AG04450 (cell line): ENCODE measurements at regions not wholly inside any gene's neighbourhood (a gene's known extent, or its start where the extent isn't known, plus 50 kb on each side); places are given as distances from the start of the nearest gene placed in this dataset.

Experiments used
- CTCF ChIA-PET: fragments of 300-600, 350-600 bp; formaldehyde crosslinking; extraction: SDS; loops from one replicate; lab custom pipeline; 2022; ENCODE audit warnings: antibody characterized with exemption, inconsistent platforms; lab: Charles Lee
- POLR2A ChIA-PET: fragments of 350-600 bp; formaldehyde crosslinking; extraction: SDS; loops from one replicate; lab custom pipeline; 2021; ENCODE audit warnings: antibody characterized with exemption, inconsistent platforms; lab: Yijun Ruan, JAX
- DNase-seq: peaks from one replicate; pipeline ENCODE4 v3.0.0-alpha.2; 2011; ENCODE audit warnings: low read depth, low spot score
- H3K27ac ChIP-seq: one replicate; pipeline ENCODE4 v1.5.1; 2012; ENCODE audit warnings: low read depth, low read length, control low read depth
- H3K27me3 ChIP-seq: one replicate; pipeline ENCODE4 v1.6.0; 2012; ENCODE audit warnings: low read length; ENCODE audit not compliant: control insufficient read depth, insufficient read depth
- H3K4me3 ChIP-seq: 2 replicates; pipeline ENCODE4 v1.5.1; 2011; ENCODE audit warnings: mild to moderate bottlenecking, low read depth, low read length, control low read depth
- H3K9me3 ChIP-seq: 2 replicates; pipeline ENCODE4 v1.5.1; 2012; ENCODE audit warnings: low read length; ENCODE audit not compliant: control insufficient read depth, insufficient read depth
- TF ChIP-seq, protein P1 (sequence below): IDR thresholded peaks from 2 replicates; pipeline ENCODE4 v1.5.1; 2011; ENCODE audit warnings: low read depth, low read length, control low read depth, inconsistent platforms

DNA sequence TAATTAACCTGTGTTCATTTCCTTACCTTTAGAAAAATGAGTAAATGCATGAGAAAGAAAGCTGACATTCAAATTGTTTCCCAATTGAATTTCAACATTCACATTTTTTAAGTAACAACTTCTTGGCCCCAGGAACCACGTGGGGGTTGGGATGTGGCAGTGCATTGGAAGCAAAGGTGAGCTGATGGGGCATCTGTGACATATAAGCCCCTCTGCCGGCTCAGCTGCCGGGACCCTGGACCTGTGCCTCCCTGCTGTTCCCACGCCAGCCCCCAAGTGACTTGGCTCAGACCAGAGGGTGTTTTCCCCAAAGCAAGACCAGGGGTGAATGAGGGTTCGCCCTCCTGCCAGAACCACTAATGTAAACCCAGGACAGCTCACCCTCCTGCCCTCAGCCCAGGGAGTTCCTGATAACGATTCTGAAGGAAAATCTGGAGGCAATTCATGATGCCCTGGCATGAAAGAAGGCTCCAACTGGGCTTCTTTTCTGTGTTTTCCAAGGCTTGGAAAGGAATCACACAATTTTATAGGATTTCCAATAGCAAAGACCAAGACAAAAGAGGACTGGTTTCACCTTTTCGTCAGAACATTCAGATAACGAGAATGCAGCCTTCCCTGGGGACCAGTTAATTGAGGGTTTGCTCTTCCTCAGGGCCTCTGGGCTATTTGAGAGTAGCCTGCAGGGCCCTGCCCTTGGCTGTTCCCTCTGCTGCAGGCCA lies 193.2 kb upstream of the TWIST2 start:
- H3K4me3 ChIP-seq: no peak overlapping the region
- TF ChIP-seq, protein P1, sequence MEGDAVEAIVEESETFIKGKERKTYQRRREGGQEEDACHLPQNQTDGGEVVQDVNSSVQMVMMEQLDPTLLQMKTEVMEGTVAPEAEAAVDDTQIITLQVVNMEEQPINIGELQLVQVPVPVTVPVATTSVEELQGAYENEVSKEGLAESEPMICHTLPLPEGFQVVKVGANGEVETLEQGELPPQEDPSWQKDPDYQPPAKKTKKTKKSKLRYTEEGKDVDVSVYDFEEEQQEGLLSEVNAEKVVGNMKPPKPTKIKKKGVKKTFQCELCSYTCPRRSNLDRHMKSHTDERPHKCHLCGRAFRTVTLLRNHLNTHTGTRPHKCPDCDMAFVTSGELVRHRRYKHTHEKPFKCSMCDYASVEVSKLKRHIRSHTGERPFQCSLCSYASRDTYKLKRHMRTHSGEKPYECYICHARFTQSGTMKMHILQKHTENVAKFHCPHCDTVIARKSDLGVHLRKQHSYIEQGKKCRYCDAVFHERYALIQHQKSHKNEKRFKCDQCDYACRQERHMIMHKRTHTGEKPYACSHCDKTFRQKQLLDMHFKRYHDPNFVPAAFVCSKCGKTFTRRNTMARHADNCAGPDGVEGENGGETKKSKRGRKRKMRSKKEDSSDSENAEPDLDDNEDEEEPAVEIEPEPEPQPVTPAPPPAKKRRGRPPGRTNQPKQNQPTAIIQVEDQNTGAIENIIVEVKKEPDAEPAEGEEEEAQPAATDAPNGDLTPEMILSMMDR: no peak
- ChIA-PET CTCF (no interaction called here), POLR2A (no interaction called here)
- H3K27me3 ChIP-seq: peaks cover 6% of the 10 kb centered on the region
- H3K9me3 ChIP-seq: peaks cover 11% of the 10 kb centered on the region
- no peak overlapping the region for H3K27ac ChIP-seq
- no peak for DNase-seq

DNA sequence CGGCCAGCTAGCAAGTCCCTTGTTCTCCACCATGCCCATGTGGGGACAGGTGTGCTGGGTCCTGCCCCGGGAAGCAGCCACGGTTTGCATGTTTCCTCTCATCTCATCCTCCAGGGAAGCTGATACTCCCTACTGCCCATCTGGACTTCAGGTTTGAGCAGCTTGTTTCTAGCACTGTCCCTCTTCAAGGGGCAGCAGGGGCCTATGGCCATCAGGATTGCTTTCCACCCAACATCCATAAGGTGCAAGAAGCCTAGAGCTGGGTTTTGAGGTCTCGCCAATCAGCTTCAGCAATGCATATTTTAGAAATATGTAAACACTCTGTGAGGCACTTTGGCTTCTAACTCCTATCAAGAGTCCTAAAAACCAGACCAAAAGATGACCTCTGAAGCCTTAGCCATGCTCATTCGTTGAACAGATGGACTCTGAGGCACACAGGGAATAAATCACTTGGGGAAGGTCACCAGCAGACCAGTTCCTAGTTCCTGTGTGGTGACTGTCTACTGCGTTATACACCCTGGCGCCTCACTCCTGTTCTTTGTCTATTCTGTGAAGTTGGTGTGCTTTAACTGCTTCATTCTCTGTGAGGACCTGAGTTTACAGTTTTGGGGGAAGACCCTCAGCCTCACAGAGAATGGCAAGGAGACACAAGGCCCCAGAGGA lies 192.6 kb upstream of the TWIST2 start:
- no peak for DNase-seq
- POLR2A ChIA-PET: no interaction called here
- TF ChIP-seq, protein P1: no peak
- no peak overlapping the region for H3K27ac ChIP-seq
- CTCF ChIA-PET: no interaction called here
- peaks cover 6% of the 10 kb centered on the region for H3K27me3 ChIP-seq
- H3K4me3 ChIP-seq: no peak overlapping the region
- H3K9me3 ChIP-seq: peaks cover 11% of the 10 kb centered on the region

DNA sequence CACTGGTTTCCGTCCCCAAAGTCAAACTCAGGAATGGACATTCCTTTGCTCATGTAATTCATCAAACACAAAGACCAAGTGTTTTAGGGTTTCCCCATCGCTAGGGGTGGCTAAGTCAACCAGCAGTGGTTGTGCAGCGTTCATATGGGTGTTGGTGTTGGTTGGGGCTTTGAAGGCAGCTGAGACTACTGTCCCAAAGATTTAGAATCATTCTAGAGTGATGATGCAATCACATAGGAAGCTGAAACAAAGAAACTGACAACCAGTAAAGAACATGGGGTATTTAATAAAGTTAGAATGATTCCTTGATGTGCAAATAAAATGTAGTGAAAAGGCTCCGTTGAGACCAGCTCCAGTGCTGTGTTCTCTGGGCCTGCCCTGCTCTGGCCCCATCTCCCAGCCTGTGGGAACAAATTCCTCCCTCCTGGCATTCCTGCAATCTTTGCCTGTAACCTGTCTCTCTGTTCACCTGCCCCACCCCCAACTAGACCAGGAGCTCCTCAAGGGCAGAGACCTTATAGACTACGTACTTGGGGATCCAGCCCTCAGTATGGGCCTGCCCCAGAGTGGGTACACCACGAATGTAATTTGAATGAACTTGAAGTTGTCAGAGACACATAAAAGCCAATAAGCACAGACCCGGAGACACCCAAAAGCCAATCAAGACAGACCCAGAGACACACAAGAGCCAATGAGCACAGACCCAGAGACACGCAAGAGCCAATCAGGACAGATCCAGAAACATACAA lies 191.7 kb upstream of the TWIST2 start:
- no peak overlapping the region for H3K4me3 ChIP-seq
- ChIA-PET CTCF (no interaction called here), POLR2A (no interaction called here)
- H3K9me3 ChIP-seq: peaks cover 11% of the 10 kb centered on the region
- TF ChIP-seq, protein P1: no peak
- DNase-seq: no peak
- no peak overlapping the region for H3K27ac ChIP-seq
- peaks cover 6% of the 10 kb centered on the region for H3K27me3 ChIP-seq

GRCh38 chr2:238657132-238658053 lies 190.5 kb upstream of the TWIST2 start:
- H3K27ac ChIP-seq: no peak overlapping the region
- peaks cover 4% of the 10 kb centered on the region; the same call in 1 of the 2 replicates for H3K9me3 ChIP-seq
- no peak for DNase-seq
- H3K4me3 ChIP-seq: no peak overlapping the region
- CTCF ChIA-PET: no interaction called here
- TF ChIP-seq, protein P1: no peak
- peaks cover 6% of the 10 kb centered on the region for H3K27me3 ChIP-seq
- POLR2A ChIA-PET: no interaction called here
